Stimulated activated CD4-positive, alpha-beta T cell treated with anti-CD3 and anti-CD28 coated beads, TNF-alpha, amount 100 ng/mL, for 48 hours (primary cell): ENCODE measurements at regions not wholly inside any gene's neighbourhood (a gene's known extent, or its start where the extent isn't known, plus 50 kb on each side); places are given as distances from the start of the nearest gene placed in this dataset.
A peak's percentile ranks its signal among the peaks of the same experiment; 100 is the strongest.
"Not testable (repeated sequence)": the region's sequence is repeated elsewhere in the genome, so short reads cannot be mapped to it uniquely, and the experiment has no call there.

ENCODE experiments used
- DNase-seq, 3 donors: peaks; one replicate each; pipeline ENCODE4 v3.0.0-alpha.2; 2020; ENCODE audit warnings: low read depth in 3 of 3

DNA sequence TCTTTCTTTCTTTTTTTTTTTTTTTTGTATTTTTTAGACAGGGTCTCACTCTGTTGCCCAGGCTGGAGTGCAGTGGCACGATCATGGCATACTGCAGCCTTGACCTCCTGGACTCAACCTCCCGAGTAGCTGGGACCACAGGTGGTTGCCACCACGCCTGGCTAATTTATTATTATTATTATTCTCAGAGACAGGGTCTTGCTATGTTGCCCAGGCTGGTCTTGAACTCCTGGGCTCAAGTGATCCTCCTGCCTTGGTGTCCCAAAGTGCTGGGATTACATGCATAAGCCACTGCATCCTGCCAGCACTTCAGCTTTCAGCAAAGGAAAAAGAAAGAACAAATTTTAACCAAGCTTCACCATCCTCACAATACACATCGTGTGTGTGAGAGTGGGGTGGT is 97.9 kb upstream of the SERBP1 start:
- no peak for DNase-seq

DNA sequence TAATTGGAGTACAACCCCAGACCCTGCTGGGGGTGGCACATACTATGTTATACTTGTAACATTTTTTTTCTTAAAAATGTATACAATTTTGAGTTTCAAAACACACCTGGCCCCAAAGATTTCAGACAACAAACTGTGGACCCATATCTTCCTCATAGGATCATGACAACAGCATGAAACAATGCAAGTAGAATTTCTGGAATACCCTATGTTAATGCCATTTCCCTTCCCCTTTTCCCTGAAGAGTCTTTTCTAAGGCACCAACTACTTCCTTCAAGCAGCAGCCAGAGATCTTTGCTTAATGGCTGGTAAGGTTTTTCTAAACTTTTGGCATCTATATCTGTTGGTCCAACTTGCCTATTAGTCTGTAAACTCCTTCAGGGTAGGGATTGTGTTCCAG is 99.9 kb upstream of the SERBP1 start:
- DNase-seq: no peak

DNA sequence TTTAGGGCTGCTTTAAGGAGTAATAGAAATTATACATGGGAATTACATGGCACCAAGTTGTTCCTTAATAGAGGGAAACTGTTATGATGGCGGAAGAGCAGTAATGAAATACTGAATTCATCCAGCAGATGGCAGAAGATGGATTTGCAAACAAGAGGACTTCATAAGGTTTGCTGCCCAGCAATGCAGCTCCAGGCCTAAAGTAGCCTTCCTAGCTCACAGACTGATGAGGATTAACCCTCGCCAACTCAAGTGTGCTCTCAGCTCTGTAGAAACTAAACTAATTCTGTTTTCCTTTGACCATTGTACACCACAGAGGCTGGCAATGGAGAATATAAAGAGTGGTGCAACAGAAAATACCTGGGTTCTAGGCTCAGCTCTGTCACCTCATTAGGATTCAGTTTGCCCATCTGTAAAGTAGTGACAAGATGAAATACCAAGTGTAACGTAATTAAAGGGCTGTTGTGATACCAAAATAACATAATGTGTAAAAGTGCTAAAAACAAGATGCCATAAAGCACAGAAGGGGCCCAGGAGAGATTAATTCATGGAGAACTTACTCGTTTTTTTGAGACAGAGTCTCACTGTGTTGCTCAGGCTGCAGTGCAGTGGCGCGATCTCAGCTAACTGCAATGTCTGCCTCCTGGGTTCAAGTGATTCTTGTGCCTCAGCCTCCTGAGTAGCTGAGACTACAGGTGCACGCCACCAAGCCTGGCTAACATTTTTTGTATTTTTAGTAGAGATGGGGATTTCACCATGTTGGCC is 102.4 kb upstream of the SERBP1 start:
- no peak for DNase-seq

DNA sequence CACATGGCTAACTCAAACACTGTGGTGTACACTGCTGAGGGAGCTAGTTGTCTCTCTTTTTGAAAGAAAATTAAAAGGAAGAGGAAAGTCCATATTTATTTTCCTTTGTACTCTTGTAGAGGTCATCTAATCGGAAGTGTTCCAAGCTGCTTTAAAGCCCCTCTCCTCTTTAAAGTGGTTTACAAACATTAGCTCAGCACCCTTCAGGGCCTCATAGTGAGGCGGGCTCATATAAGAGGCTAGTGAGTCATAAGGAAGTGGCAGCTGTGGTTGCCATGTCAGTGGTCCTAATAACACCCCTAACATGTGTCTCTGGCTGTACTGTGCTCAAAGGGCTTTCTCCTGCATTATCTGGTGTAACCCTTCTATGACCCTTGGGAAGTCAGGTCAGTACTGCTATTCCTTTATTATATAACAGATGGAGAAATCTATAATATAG is 104.4 kb upstream of the SERBP1 start:
- DNase-seq: no peak

DNA sequence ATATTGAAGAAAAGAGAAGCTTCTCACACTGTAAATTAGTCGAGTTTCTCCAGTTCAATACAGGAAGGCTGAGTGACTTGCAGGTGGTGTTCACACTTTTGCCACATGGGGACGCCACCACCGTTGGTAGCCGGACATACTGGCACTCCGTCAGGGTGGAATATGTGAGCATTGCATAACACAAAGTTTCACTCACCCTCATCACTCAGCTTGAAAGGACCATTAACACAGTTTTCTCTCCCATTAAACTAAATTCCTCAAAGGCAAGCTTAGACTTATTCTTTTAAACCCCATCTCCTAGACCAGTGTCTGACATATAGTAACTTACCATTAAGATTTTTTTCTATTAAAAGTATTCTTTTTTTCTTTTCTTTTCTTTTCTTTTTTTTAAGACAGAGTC is 105.3 kb upstream of the SERBP1 start:
- peak; percentile 26 to 49 (median 39) for DNase-seq

DNA sequence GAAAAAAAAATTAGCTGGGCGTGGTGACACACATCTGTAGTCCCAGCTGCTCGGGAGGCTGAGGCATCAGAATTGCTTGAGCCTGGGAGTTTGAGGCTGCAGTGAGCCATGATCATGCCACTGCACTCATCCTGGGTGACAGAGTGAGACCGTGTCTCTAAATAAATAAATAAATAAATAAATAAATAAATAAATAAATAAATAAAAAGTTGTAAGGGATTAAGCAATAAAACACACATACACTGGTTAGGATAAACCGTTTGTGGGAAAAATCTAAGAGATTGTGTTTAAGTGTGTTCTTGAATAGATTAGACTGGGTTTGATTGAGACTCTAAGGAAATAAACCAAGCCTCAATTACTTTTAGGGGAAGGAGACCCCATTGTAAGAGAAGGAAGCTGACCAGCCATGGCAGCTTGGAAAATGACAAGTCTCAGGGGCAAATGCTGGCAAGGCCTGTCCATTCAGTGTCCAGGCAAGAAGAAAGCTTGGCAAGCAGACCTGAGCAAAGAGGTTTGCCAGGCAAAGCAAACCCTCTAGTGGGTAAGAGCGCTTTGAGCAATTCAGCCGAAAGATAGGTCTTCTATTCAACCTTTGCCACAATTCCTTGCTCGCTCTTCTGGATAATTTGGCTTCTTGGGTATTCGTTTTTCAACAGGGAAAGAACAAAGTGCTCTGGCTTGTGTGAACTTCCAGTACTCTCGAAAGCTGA is 106.9 kb upstream of the SERBP1 start:
- DNase-seq: no peak

DNA sequence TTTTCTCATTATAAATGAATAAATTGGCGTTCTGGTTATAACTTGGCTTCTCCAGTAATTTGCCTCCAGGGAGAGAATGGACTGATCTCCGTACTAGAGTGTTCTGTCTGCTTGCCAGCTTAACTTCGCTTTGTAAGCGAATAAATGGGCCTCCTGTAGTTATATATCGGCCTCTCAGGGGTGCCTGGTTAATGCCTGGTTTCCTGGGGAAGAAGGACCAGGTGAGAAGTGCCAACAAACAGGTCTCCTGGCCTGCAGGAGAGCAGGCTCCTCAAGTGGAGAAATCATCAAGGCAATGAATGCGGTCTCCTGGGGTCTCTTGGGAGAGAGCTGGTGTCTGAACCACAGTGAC is 107.4 kb upstream of the SERBP1 start:
- DNase-seq: no peak

DNA sequence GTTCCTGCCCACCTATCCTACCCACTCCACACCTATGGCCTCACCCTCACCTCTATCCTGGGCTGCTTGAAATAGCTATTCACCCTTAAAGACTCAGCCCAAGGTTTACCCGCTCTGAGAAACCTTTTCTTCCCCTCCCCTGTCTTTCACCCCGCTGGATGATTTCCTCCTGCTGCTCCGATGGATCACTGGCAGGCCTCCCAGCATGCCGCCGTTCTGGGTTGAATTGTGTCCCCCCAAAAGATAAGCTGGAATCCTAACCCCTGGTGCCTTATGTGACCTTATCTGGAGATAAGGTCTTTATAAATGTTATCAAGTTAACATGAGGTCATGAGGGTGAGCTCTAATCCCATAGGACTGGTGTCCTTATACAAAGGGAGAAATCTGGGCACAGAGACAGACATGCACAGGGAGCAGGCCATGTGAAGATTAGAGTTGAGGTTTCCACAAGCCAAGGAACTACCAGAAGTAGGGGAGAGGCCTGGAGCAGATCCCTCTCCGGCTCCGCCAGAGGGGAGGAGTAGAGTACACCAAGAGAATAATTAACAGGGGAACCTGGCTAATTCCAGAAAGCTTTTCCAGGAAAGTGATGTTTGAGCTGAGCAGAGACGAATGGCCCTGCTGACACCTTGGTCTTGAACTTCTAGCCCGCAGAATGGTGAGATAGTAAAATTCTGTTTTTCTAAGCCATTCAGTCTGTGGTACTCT is 110.0 kb upstream of the SERBP1 start:
- DNase-seq: no peak

DNA sequence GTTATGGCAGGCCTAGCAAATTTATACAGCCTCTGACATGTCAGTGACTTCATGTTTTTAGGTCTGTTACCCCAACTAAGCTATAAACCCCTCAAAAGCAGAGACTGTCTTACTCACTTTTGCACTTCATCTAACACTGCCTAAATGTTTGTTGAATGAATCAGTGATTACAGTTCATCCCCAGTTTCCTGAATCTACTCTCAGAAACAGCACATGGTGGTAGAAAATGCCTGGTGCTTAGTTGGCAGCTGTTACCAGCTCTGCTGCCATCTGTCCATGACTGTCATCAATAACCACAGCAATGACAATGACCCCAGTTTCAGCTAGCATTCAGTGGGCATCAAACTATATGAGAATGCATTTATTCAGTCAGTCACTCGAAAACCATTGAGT is 110.5 kb upstream of the SERBP1 start:
- DNase-seq: no peak

DNA sequence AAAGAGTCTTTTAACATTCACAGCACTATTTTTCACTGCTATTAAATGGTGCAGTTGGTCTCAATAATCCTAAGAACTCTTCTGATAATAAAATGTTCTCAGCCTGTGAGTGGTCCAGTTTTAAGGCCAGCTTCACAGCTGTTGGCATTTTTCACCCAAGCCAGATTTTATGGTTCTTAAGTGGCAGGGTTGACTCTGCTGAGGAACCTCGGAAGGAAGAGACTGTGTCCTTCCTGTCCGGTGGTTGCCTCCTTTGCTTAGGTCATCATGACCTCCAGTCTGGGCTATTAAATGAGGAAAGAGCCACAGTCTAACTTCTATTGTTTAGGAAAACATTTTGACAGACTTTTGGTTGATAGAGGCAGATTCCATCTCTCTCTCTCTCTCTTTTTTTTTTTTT is 112.5 kb upstream of the SERBP1 start:
- DNase-seq: no peak

DNA sequence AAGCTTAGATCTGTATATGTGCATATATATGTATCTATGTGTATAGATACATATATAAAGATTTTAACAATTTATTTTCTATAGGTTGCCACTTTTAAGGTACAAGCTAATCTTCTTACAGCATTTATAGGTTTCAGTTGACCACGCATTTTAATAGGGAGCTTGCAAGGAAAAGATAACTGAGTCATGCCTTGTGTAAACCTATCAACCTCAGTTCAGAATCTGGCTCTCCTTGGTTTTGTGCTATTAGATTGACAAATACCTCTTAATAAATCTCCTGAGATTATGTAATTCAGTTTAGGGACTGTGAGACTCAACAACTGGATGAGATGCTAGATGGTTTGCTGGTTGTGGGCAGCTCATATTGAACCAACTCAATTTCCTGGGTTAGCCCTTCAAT is 114.7 kb upstream of the SERBP1 start:
- DNase-seq: no peak

DNA sequence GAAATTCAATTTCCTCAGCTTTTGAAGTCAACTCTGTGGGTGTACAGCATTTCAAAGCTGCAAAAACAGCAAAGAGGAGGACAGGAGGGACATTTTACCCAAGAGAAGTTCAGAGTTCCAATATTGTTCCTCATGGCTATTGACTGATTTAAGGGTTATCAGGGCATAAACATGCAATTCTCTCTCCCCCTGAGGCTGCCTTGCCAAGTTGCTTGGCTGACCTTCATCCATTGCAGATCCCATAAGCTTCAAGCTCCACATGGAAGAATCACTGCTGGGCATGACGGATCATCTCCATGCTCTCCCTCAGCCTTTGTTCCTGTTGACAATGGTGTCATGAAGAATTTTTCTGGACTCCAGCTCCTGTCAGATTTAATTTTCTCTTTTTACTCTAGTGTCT is 115.2 kb upstream of the SERBP1 start:
- no peak for DNase-seq

DNA sequence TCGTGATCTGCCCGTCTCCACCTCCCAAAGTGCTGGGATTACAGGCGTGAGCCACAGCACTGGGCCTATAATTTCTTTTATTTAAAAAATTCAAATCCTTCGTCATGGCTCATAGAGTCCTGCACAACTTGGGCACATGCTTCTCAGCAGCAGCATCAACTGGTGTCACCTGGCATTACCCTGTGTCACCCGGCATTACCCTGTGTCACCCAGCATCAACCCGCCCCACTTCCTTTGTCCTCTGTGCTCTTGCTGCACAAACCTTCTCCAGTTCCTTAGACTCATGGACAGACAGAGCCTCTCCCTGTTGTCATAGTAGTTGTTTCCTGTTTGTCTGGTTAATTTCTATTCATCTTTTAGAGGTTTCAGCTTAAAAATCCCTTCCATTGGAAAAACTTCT is 121.2 kb upstream of the SERBP1 start:
- no peak for DNase-seq

DNA sequence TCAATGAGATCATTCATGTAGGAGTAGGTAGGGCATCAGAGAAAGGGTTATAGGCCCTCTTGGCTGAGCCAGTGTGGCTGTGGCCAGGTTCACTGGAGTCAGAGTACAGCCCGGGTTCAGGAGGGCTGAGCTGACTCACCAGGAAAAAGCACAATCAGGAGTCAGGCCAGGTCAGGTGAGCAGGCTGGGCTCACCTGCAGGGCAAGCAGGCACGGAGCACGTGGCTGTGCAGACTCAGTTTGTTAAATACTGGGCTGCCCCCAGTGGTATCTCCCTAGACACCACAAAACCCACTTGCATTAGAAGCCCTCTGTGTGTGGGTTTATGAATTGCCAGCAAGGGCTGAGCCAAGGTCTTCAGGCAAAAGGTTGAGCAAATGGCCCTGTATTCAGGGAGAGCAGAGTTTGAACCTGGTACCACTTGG is 122.1 kb upstream of the SERBP1 start:
- no peak for DNase-seq

DNA sequence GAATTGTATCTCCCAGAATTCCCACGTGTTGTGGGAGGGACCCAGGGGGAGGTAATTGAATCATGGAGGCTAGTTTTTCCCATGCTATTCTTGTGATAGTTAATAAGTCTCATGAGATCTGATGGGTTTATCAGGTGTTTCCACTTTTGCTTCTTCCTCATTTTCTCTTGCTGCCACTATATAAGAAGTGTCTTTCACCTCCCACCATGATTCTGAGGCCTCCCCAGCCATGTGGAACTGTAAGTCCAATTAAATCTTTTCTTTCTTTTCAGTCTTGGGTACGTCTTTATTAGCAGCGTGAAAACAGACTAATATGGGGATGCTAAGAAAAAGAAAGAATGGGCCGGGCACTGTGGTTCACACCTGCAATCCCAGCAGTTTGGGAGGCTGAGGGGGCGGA is 124.0 kb upstream of the SERBP1 start:
- not testable (repeated sequence) for DNase-seq

DNA sequence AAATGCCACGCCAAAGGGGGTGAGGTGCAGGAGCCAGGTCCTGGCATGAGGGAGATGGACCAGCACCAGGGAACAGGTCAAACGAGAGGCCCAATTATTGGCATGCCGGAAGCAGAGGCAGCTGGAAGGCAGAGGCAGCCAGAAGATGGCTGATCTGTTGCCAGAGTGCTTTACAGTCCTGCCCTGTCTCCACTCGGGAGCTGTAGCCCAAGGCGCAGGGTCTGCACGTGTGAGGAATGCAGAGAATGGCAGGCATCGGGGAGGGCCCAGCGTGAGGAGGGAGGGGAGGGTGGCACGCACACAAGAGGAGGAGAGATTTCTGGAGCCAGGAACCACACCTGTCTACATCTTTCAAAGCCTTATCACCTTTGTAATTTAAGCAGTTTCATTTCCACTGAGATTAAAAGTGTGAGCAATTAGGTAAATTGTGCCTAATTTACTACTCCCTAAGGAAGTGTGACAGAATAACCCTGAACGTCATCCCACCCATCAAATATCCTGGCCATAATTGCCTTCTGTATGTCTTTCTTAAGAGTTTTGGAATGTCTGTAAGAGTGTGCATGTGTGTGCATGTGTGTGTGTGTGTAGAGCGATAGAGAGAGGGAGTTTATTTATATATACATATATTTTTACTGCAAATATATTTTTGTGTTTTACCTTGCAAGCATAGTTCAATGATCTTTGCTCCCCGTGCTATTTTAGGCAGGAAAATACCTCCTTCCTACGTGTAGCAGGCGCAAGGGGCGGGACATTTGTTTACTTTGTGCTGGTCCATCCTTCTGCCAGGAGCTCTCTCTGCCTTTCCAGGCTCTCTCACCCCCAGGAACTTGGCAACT is 125.5 kb upstream of the SERBP1 start:
- no peak for DNase-seq

DNA sequence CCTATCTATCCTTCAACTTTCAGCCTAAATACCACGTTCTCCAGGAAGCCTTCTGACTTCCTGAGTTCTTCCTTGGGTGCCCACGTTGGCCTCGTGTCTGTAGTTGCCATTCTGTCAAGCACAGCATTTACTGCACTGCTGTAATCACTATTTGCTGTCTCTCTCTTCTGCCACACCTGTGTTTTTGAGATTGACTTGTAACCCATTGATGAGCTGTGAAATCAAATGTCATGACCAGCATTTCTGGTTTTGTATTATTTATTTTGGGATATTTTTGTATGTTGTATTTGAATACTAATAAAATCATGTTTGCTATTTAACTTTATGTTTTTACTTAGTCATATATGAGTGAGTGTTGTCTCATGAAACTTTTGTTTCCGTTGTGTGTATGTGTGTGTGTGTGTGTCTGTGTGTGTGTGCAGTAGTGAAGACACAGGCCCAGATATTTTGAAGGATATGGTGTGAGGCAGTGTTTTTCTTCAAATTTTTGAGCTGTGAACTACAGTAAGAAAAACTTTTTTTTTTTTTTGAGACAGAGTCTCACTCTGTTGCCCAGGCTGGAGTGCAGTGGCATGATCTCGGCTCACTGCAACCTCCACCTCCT is 126.2 kb upstream of the SERBP1 start:
- no peak for DNase-seq

DNA sequence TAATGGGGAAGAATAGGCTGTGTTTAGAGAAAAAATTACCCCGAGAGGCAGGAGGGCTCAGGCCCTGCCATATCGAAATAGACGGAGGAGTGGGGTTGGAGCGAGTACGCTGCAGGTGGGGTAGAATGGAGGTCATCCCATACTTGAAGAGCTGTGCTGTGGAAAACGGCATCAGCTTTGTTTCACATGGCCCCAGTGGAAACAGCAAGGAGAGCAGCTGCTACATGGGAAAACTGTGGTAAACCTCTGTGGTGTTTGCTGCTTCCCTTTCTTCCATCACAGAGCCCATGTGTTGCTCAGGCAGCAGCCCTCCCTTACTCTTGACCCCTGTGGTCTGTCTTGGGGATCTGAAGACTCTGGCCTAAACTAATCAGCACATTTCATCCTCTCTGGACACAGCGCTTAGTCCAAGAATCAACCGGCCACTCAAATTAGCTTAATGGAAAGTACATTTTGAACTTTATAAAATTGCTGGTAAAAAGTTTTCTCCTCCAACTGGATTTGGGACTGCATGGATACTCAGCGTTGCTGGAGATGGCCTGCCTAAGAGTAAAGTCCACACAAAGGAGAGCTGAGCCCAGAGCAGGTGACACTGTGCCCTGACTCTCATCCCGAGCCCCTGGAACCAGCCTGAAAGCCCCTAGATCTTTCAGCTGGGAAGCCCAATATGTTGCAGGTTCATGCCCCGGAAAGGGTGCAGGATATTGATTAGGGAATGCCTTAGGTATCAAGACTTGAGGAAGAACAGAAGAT is 127.1 kb upstream of the GADD45A start:
- no peak for DNase-seq

DNA sequence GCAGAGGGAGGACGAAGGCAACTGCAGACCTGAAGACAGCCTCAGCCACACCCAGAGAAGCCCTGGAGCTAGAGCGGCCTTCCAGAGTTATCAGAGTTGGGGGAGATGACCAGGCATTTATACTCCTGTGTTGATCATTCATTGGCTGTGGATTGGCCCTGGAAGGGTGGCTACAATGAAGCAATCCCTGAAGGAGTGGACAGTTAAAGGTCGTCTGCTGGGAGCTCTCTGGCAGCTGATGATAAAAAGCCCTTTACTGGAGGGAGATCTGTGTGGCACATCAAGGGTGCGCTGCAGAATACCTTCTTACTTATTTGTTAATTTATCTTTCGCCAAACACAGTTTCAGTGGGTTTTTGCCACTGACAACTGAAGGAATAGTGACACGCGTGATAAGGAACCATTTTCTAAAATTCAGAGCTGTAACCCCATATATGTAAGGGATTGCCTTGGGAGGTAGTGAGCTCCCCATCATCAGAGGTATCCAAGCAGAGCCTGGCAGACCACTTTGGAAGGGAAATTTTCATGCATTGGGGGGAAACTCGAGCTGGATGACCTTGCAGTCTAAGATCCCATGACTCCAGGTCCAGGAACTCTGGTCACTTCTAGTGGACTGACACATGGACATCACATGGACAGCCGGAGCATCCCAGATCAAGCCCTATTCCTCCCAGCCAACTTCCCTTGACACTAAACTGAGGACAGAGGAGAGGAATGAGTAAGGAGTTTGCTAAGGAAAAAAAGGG is 126.4 kb upstream of the GADD45A start:
- no peak for DNase-seq

DNA sequence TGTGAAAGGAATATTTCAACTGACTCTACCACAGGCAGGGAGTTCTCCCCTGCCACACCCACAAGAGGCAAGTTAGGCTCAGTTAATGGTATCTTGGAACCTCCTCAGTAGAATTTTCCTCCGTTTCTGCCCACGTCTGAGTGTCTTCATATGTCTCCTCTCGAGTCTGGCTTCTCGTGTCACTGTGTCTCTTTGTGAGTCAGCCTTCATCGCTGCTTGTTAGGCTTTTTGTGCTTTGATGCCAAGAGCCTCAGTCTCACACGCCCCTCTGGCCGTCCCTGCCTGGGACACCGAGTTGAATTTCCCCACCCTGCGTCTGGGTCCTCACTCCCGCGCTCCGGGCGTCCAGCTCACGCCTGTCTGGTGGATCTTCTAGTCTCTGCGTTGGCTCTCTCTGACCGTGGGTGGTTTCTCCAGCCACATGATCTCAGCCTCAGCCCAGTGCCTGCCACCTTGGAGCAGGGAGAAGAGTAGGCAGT is 125.7 kb upstream of the GADD45A start:
- no peak for DNase-seq
